DOHH2 (cell line): ENCODE measurements at regions not wholly inside any gene's neighbourhood (a gene's known extent, or its start where the extent isn't known, plus 50 kb on each side); places are given as distances from the start of the nearest gene placed in this dataset.

Experiments
- EZH2phosphoT487 ChIP-seq: fragments of 200-600 bp; sonication (generic); IDR thresholded peaks from 2 replicates; pipeline ENCODE4 v1.6.1; 2017; ENCODE audit warnings: borderline replicate concordance, mild to moderate bottlenecking, antibody characterized with exemption, low read length, moderate library complexity, mixed read lengths
- TF ChIP-seq, protein P1 (sequence below): fragments of 200-600 bp; sonication (generic); IDR thresholded peaks from one replicate; pipeline ENCODE4 v1.5.1; 2014; ENCODE audit warnings: antibody characterized with exemption, mild to moderate bottlenecking, low read depth, low read length; ENCODE audit not compliant: poor library complexity, severe bottlenecking

DNA sequence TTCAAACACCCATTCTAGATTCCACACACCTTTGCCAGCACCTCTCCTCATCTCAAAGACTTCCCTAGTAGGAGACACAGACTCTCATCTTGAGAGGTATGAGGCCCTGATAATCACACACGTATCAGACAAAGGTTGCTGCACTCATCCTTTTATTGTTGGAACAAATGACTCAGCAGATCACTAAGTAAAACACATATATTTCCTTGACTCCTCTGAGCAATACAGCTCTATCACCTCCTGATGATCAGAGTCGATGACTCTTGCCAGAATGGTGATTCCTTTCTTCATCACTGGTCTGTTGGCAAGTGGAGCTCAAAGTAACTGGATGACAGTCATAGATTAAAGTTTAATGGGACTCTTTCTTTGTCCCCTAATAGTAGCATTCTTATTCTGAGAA lies 1049.2 kb upstream of the ZEB2 start:
- TF ChIP-seq, protein P1, sequence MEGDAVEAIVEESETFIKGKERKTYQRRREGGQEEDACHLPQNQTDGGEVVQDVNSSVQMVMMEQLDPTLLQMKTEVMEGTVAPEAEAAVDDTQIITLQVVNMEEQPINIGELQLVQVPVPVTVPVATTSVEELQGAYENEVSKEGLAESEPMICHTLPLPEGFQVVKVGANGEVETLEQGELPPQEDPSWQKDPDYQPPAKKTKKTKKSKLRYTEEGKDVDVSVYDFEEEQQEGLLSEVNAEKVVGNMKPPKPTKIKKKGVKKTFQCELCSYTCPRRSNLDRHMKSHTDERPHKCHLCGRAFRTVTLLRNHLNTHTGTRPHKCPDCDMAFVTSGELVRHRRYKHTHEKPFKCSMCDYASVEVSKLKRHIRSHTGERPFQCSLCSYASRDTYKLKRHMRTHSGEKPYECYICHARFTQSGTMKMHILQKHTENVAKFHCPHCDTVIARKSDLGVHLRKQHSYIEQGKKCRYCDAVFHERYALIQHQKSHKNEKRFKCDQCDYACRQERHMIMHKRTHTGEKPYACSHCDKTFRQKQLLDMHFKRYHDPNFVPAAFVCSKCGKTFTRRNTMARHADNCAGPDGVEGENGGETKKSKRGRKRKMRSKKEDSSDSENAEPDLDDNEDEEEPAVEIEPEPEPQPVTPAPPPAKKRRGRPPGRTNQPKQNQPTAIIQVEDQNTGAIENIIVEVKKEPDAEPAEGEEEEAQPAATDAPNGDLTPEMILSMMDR, result no peak
- no peak for TF ChIP-seq EZH2phosphoT487
